ENCODE measurements at regions not wholly inside any gene's neighbourhood (a gene's known extent, or its start where the extent isn't known, plus 50 kb on each side); places are given as distances from the start of the nearest gene placed in this dataset.
"Not testable (repeated sequence)": the region's sequence is repeated elsewhere in the genome, so short reads cannot be mapped to it uniquely, and the experiment has no call there.

GRCh38 chr6:27544612-27545260, 71.8 kb upstream of the ZNF184 start:
- no peak for TF ChIP-seq EZH2phosphoT487 (IDR thresholded peaks at IDR 0.05; ENCODE audit: low read length)
- TF ChIP-seq EZH2 (optimal IDR thresholded peaks at IDR 0.05; ENCODE audit: low read depth, low read length) = no peak
- TF ChIP-seq CTCF (IDR thresholded peaks at IDR 0.05; ENCODE audit: low read length) = no peak
- H3K9ac ChIP-seq (ENCODE audit: low read length) = no peak overlapping the region

GRCh38 chr6:27544135-27544534, 71.2 kb upstream of the ZNF184 start:
- H4K20me1 ChIP-seq (ENCODE audit: insufficient read depth, low read length); H3K9ac ChIP-seq (ENCODE audit: low read length): not testable (repeated sequence)

More at GRCh38 chr6:27544612-27545260, 71.8 kb upstream of the ZNF184 start:
- H2AFZ ChIP-seq (ENCODE audit: low read length) = no peak overlapping the region
- no peaks in the 10 kb centered on the region for H3K9me3 ChIP-seq (replicated peaks; ENCODE audit: insufficient read depth, low read length)
- H3K4me1 ChIP-seq (ENCODE audit: low read length) = no peaks in the 10 kb centered on the region
- DNase-seq = no peak
- H3F3A ChIP-seq (ENCODE audit: insufficient read depth, low read length) = no peaks in the 10 kb centered on the region
- no peak overlapping the region for H3K27ac ChIP-seq (ENCODE audit: low read length)
- H3K9me2 ChIP-seq (replicated peaks; ENCODE audit: insufficient read depth, low read length) = no peaks in the 10 kb centered on the region
- no peaks in the 10 kb centered on the region for H4K20me1 ChIP-seq (ENCODE audit: insufficient read depth, low read length)
- no peaks in the 10 kb centered on the region for H3K79me2 ChIP-seq (ENCODE audit: low read length)
- no peak overlapping the region; the same call in 1 of the 2 replicates for H3K4me2 ChIP-seq (ENCODE audit: low read depth, low read length)
- H3K27me3 ChIP-seq (replicated peaks; ENCODE audit: insufficient read depth, low read length) = no peaks in the 10 kb centered on the region
- no peaks in the 10 kb centered on the region for H3K36me3 ChIP-seq (replicated peaks; ENCODE audit: insufficient read depth, low read length)
- no peak overlapping the region for H3K4me3 ChIP-seq (ENCODE audit: low read length)

DNA sequence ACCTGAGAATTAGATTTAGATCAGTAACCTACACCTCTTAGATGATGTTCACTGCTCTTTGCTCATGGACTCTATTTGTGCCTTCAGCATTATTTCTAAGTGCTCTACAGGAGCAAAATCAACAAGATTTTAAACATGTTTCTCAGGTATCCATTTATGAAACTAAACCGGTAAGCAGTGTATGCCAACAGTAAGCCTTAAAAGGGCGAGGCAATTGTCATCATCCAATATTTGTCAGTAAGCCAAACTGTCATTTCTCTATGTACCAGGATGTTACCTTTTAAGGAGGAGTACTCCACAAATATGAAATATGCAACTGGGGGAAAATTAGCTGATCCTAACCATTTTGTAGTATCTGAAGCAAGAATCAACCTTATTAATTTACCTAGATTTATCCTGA, 69.6 kb upstream of the ZNF184 start:
- no peaks in the 10 kb centered on the region for H3K27me3 ChIP-seq (replicated peaks; ENCODE audit: insufficient read depth, low read length)

More at GRCh38 chr6:27544135-27544534, 71.2 kb upstream of the ZNF184 start:
- H3F3A ChIP-seq (ENCODE audit: insufficient read depth, low read length); H3K4me3 ChIP-seq (ENCODE audit: low read length); H3K79me2 ChIP-seq (ENCODE audit: low read length); H2AFZ ChIP-seq (ENCODE audit: low read length); H3K36me3 ChIP-seq (replicated peaks; ENCODE audit: insufficient read depth, low read length); H3K9me2 ChIP-seq (replicated peaks; ENCODE audit: insufficient read depth, low read length); H3K4me1 ChIP-seq (ENCODE audit: low read length); H3K4me2 ChIP-seq (ENCODE audit: low read depth, low read length); H3K27me3 ChIP-seq (replicated peaks; ENCODE audit: insufficient read depth, low read length); DNase-seq; H3K27ac ChIP-seq (ENCODE audit: low read length); H3K9me3 ChIP-seq (replicated peaks; ENCODE audit: insufficient read depth, low read length): not testable (repeated sequence)

More for the DNA sequence above, 69.6 kb upstream of the ZNF184 start:
- no peaks in the 10 kb centered on the region for H3K79me2 ChIP-seq (ENCODE audit: low read length)
- H3F3A ChIP-seq (ENCODE audit: insufficient read depth, low read length) = no peaks in the 10 kb centered on the region
- H3K4me2 ChIP-seq (ENCODE audit: low read depth, low read length) = no peak overlapping the region
- H3K9me3 ChIP-seq (replicated peaks; ENCODE audit: insufficient read depth, low read length) = no peaks in the 10 kb centered on the region
- H3K9ac ChIP-seq (ENCODE audit: low read length) = no peak overlapping the region
- no peaks in the 10 kb centered on the region for H4K20me1 ChIP-seq (ENCODE audit: insufficient read depth, low read length)
- H2AFZ ChIP-seq (ENCODE audit: low read length) = no peak overlapping the region
- no peaks in the 10 kb centered on the region for H3K4me1 ChIP-seq (ENCODE audit: low read length)
- DNase-seq = no peak
- H3K4me3 ChIP-seq (ENCODE audit: low read length) = no peak overlapping the region
- no peaks in the 10 kb centered on the region for H3K9me2 ChIP-seq (replicated peaks; ENCODE audit: insufficient read depth, low read length)
- no peak for TF ChIP-seq CTCF (IDR thresholded peaks at IDR 0.05; ENCODE audit: low read length)
- no peak for TF ChIP-seq EZH2phosphoT487 (IDR thresholded peaks at IDR 0.05; ENCODE audit: low read length)
- TF ChIP-seq EZH2 (optimal IDR thresholded peaks at IDR 0.05; ENCODE audit: low read depth, low read length) = no peak
- no peak overlapping the region for H3K27ac ChIP-seq (ENCODE audit: low read length)
- no peaks in the 10 kb centered on the region for H3K36me3 ChIP-seq (replicated peaks; ENCODE audit: insufficient read depth, low read length)
